OCI-LY1 (cell line): ENCODE measurements at regions not wholly inside any gene's neighbourhood (a gene's known extent, or its start where the extent isn't known, plus 50 kb on each side); places are given as distances from the start of the nearest gene placed in this dataset.

Experiments used
- CTCF ChIP-seq: fragments of 200-600 bp; sonication (generic), shearing (Covaris generic); IDR thresholded peaks from 2 replicates; pipeline ENCODE4 v1.5.1; 2017; ENCODE audit warnings: mild to moderate bottlenecking, antibody characterized with exemption, low read length, moderate library complexity, mixed read lengths
- EZH2 ChIP-seq: fragments of 200-600 bp; sonication (generic), shearing (Covaris generic); IDR thresholded peaks from 2 replicates; pipeline ENCODE4 v1.8.0; 2017; ENCODE audit warnings: borderline replicate concordance, mixed run types, mild to moderate bottlenecking, antibody characterized with exemption, low read length, moderate library complexity, mixed read lengths

- no peak for TF ChIP-seq CTCF
- TF ChIP-seq EZH2, result no peak
Measured at GRCh38 chr9:7906783-7907550, 107.4 kb upstream of the DMAC1 start.
